NK-92 treated with Interleukin-12 subunit alpha and Interleukin-12 subunit beta, amount 100 ng/mL, for 24 hours (cell line): ENCODE measurements at regions not wholly inside any gene's neighbourhood (a gene's known extent, or its start where the extent isn't known, plus 50 kb on each side); places are given as distances from the start of the nearest gene placed in this dataset.

Experiments
- DNase-seq: peaks from one replicate; lab custom pipeline; 2025; lab: John Stamatoyannopoulos, UW

GRCh38 chr5:2184563-2185540 is 302.1 kb upstream of the IRX4 start:
- DNase-seq: no peak

- no peak for DNase-seq
Measured at GRCh38 chr5:2184026-2184366, 301.3 kb upstream of the IRX4 start.

- no peak for DNase-seq
Measured at GRCh38 chr5:2183154-2184025, 300.7 kb upstream of the IRX4 start.

GRCh38 chr5:2182020-2182419 is 299.3 kb upstream of the IRX4 start:
- DNase-seq: no peak

- DNase-seq: no peak
Measured at GRCh38 chr5:2181557-2181956, 298.8 kb upstream of the IRX4 start.

- no peak for DNase-seq
Measured at GRCh38 chr5:2181149-2181548, 298.4 kb upstream of the IRX4 start.

- no peak for DNase-seq
Measured at GRCh38 chr5:2180456-2180855, 297.7 kb upstream of the IRX4 start.

- DNase-seq: no peak
Measured at GRCh38 chr5:2179861-2180260, 297.1 kb upstream of the IRX4 start.

- no peak for DNase-seq
Measured at GRCh38 chr5:2178528-2178927, 295.8 kb upstream of the IRX4 start.

- DNase-seq: no peak
Measured at GRCh38 chr5:2178071-2178477, 295.3 kb upstream of the IRX4 start.

GRCh38 chr5:2177244-2177643 is 294.5 kb upstream of the IRX4 start:
- no peak for DNase-seq

- DNase-seq: no peak
Measured at GRCh38 chr5:2176581-2176980, 293.9 kb upstream of the IRX4 start.

- DNase-seq: no peak
Measured at GRCh38 chr5:2175842-2176404, 293.2 kb upstream of the IRX4 start.

- DNase-seq: no peak
Measured at GRCh38 chr5:2175041-2175440, 292.3 kb upstream of the IRX4 start.

GRCh38 chr5:2174538-2174937 is 291.8 kb upstream of the IRX4 start:
- no peak for DNase-seq

GRCh38 chr5:2173151-2173834 is 290.6 kb upstream of the IRX4 start:
- DNase-seq: no peak

GRCh38 chr5:2172471-2172870 is 289.7 kb upstream of the IRX4 start:
- DNase-seq: no peak

GRCh38 chr5:2170761-2171160 is 288.0 kb upstream of the IRX4 start:
- DNase-seq: no peak

- no peak for DNase-seq
Measured at GRCh38 chr5:2169850-2170760, 287.4 kb upstream of the IRX4 start.

GRCh38 chr5:2169430-2169808 is 286.7 kb upstream of the IRX4 start:
- DNase-seq: no peak
